LNCAP (cell line): ENCODE measurements at regions not wholly inside any gene's neighbourhood (a gene's known extent, or its start where the extent isn't known, plus 50 kb on each side); places are given as distances from the start of the nearest gene placed in this dataset.

Experiments
- TF ChIP-seq, protein P1 (sequence below): fragments of 450-650 bp; IDR thresholded peaks from 2 replicates; pipeline ENCODE4 v1.5.1; 2017; ENCODE audit warnings: mild to moderate bottlenecking

DNA sequence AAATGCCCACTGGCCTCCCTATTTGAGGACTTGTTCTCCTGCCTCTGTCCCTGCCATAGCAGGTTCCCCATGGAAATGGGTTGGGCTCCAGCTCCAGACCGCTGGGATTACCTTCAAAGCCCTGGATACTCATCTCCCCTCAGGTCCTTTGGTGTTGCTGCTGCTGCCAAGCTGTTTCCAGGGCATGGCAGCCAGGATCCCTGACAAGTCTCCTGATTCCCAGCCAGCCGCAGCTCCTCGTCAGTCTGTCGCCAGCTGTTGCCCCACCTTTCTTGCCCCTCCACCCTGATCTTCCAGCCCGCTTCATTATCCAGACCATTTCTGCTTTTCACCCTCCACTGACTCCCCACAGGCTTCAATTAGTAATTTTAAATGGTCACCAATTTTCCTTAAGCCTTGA lies 68.3 kb upstream of the KCND3 start:
- TF ChIP-seq, protein P1, sequence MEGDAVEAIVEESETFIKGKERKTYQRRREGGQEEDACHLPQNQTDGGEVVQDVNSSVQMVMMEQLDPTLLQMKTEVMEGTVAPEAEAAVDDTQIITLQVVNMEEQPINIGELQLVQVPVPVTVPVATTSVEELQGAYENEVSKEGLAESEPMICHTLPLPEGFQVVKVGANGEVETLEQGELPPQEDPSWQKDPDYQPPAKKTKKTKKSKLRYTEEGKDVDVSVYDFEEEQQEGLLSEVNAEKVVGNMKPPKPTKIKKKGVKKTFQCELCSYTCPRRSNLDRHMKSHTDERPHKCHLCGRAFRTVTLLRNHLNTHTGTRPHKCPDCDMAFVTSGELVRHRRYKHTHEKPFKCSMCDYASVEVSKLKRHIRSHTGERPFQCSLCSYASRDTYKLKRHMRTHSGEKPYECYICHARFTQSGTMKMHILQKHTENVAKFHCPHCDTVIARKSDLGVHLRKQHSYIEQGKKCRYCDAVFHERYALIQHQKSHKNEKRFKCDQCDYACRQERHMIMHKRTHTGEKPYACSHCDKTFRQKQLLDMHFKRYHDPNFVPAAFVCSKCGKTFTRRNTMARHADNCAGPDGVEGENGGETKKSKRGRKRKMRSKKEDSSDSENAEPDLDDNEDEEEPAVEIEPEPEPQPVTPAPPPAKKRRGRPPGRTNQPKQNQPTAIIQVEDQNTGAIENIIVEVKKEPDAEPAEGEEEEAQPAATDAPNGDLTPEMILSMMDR, result no peak

- TF ChIP-seq, protein P1, result no peak
Measured at GRCh38 chr1:112058815-112059450, 69.5 kb upstream of the KCND3 start.

- TF ChIP-seq, protein P1, result no peak
Measured at GRCh38 chr1:112059679-112060078, 70.2 kb upstream of the KCND3 start.

- TF ChIP-seq, protein P1, result no peak
Measured at GRCh38 chr1:112060261-112060660, 70.8 kb upstream of the KCND3 start.

- TF ChIP-seq, protein P1, result no peak
Measured at GRCh38 chr1:112061056-112061455, 71.6 kb upstream of the KCND3 start.

- TF ChIP-seq, protein P1, result no peak
Measured at GRCh38 chr1:112061901-112062320, 72.4 kb upstream of the KCND3 start.

- TF ChIP-seq, protein P1, result no peak
Measured at GRCh38 chr1:112063781-112064728, 74.6 kb upstream of the KCND3 start.
